Stimulated activated CD4-positive, alpha-beta T cell treated with anti-CD3 and anti-CD28 coated beads, TNF-alpha, amount 100 ng/mL, for 1 hour (primary cell): ENCODE measurements at regions not wholly inside any gene's neighbourhood (a gene's known extent, or its start where the extent isn't known, plus 50 kb on each side); places are given as distances from the start of the nearest gene placed in this dataset.

Source experiments
- DNase-seq, 3 donors: peaks; one replicate each; pipeline ENCODE4 v3.0.0-alpha.2; 2020; ENCODE audit warnings: low read depth in 3 of 3, low spot score in 1 of 3

DNA sequence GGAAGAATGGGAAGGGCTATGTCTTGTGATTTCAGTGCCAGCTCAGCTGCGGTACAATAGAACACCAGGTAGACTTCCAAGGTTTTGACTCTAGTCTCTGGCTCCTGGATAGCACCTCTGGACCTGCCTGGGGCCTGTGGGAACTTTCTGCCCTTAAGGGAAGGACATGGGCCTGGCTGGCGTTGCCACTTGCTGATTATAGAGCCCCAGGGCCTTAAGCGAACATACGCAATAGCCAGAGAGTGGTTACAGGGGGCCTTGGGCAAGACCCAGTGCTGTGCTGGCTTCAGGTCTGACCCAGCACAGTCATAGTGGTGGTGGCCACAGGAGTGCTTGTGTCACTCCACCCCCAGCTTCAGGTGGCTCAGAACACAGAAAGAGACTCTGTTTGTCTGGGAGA is 131.1 kb upstream of the COL21A1 start:
- no peak for DNase-seq

DNA sequence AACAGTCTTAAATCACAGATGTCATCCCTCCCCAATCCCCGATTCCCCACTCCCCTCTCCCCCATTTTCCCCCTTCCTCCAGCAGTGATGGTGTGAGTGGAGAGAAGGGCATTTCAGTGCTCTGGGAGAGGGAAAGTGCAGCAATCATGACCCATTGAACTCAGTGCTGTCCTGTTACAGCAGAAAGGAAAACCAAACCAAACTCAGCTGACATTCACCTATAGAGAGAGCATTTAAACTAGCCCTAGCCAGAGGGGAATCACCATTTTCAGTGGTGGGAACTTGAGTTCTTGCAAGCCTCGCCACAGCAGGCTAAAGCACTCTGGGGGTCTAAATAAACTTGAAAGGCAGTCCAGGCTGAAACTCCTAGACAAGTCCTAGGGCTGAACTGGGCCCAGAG is 129.9 kb upstream of the COL21A1 start:
- no peak for DNase-seq

DNA sequence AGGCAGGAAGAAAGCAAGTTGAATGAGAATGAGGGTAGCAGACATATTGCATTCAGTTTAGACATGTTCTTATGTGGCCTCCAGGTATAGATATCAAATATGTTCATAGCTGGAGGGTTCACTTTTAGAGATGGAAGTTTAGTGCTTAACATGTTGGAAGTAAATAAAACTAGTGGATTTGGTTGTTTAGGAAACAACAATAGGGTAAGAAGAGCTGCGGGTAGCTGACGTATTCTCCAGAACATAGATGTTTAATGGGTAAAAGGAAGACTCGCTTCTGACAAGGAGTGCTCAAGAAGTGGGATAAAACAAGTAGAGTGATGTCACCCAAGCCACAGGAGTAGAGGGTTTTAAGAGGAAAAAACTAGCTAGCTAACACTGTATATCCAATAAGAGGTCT is 128.4 kb upstream of the COL21A1 start:
- no peak for DNase-seq

DNA sequence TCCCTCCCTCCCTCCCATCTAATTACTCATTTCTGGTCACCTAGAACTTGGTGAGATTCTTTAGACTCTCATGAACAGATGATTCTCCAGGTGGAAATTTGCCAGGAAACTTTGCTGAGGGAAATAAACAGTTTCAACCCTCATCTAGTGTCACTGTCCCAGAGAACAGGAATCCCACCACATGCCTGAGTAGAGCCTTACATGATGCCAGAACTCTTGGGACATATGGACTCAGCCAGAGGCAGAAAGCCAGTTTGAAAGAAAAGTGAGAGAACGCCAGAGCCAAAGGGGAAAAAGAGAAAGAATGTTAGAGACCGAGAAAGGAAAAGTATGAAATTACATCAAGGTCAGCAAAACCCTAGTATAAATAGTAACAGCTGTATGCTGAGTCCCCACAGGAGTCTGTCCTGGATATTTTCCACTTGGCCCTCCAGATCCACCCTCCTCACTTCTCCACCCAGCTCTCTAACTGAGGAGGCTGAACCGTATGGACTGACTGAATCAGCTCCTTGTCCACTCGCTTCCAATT is 127.5 kb upstream of the COL21A1 start:
- no peak for DNase-seq

DNA sequence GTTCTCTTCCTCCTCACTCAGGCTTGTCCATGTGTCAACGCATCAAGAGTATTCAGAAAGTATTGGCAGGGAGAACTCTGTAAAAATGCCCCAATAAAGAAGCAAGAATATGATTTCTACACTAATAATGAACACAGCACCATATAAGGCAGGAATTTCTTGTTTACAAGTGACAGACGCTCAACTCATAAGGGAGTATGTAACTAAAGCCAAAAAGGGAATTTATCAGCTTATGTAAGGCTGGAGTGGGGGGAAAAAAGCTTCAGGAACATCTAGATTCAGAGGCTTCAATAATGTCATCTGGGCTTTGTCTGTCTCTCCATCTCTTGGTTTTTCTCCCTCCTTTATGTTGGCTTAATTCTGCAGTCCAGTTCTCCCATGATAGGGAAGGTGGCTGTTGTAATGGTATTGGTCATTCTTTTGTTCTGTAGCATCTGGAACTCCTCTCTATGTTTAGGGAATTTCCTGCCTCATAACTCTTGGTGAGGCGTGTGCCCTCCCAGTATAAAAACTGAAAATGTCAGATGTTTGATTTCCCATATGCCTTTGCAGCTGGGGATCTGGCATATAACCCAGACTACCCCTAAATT is 125.1 kb upstream of the COL21A1 start:
- no peak for DNase-seq

DNA sequence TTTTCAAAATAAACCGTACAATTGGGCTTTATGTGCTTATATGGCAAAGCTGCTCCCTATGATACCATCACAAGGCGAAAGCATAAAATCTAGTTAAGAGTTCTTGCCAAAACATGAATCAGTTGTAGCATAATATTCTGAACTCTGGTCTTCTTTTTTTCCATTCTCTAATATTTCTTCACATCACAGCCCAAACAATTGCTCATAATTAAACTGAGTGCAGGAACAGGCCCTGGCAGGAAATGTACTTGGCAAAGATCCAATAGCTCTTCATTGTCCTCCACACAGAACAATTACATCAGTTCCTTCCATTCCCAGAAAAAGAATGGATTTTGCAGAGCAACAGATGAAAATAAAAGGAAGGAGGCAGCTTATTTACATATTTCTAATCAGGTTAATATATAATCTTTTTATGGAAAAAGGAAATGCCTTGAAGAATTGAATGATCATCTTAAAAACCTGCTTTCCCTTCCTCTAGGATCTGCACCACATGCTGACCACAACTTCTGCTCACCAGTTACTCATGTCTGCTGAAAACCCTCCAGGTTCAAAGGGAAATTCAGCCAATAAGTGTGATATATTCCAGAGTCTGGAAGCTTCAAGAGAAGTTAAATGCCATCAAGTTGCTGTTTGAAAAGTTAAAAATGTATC is 123.3 kb upstream of the COL21A1 start:
- no peak for DNase-seq

DNA sequence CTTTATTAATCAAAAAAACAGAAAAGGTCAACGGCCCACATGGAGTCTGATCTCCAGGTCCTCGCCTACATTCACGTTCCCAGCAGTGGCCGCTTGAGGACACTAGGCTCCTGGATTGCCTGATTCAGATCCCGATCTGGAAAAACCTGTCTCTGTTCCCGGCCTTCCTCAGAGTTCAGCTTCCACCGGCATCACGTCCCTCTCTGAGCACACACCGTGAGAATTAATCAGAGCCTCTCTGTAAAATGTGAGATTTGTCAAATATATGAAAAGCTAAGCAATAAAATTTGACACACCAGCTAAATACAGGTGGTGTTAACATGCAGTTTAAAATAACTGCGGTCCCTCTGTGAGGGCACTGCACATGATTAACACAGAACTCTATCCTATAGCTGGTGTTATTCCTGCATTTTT is 122.8 kb upstream of the COL21A1 start:
- DNase-seq: no peak

DNA sequence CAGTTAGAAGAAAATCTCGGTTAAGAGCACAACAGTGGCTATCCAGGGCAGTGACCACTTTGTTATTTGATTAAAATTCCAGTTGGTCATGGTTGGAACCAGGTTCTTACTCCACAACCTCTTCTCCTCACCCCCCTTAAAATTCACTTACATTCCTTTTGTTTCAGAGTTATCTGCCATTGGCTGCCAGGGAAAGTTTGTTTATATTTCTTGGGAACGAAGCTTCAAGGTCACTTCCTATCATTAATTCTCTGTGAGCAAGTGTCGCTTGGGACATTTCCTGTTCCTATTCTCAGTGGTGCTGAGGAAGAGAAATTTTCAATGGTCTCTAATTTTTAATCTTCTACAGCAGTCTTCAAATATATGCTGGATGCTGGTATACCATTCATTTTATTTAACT is 121.1 kb upstream of the COL21A1 start:
- no peak for DNase-seq

DNA sequence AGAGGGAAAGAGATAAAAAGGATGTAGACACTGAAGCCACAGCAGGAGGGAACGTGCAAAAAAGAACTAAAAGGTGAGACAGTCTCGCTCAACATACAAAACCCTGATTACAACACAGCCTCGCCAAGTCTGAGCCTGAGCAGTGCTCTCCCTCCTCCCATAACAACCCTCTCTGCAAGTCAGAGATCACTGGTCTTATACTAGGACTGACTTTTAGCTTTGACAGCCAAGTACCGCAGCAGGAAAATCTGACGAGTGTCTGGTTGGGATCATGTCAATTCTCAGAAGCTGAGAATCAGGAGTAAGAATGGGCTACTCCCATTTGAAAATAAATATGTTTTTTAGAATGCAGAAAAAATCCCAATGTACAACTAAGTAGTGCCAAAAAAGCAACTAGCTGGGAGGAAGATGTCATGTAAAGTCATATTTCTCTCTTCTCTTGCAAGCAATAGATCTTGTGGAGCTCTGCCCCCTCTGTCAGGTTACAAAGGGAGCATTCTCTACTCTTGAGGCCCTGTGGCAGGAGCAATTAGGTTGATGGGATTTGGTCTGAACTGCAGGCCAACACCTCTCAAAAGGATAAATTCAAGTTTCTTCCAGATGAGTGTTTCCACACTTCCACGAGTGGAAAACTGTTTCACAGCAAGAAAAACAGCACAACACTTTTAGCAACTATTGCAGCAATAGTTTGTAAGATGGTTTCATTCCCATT is 118.9 kb upstream of the COL21A1 start:
- DNase-seq: no peak

DNA sequence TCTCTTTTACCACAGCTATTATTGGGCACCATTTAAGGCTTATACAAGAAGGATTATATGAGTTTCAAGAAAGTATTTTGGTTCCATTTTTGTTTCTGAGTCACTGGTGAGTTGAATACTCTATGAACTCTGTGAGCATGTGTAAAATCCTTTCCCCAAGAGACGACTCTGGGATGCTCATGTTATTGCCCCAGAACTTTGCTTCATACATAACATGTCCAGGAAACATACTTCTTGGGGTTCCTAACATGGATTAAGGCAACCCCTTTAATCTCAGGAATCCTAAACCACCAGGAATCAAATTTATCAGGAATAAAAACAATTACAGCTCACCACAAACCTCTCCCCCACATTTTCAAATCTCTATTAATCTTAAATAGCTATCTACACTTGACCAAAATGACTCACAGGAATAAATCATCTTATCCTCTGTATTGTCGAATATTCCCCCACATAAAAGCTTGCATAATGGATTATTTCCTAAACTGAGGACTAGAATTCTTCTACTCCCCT is 117.5 kb upstream of the COL21A1 start:
- no peak for DNase-seq

DNA sequence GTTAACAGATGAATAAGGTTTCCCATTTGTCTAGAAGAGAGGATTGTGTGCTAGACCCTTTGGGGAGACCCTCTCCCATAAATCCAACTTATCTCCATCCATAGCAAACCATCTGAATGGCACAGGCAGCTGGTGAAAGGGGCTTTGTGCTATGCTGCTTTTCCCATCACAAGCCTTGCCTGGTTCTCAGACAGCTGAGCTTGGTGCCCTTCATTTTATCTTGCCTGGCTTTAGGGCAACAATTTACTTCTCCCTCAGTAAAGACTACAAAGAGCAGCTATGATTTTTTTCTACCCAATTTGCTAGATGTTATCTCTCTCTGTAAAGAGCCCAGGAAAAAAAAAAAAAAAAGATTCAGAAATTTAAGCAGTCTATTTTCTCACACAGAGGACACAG is 117.0 kb upstream of the COL21A1 start:
- DNase-seq: no peak

DNA sequence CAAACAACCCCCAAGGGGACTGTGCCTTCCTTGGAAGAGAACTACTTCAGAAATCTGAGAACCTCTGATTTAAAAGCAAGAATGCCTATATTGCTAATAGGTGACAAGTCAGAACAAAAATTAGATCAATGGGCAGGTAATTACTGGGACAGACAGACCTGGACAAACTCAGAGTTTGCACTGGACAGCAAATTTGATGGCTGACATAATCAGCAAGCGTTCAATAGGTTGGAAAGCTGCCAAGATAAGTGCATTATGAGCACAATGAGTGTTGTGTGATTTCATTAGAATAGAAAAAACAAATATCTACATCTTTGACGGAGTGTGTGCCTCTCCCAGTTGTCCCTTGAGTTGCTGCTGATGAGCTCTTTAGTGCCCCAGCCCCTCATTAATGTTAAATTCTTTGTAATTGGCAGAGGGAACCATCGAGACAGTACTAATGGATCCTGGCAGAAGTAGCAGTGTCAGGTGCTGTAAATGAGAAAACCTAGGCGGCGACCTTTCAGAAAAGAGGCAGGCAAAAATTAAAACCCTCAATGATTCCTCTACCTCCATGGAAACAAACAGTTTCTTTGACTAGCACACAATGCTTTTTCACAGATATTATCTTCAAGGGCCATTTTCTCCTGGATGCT is 116.5 kb upstream of the COL21A1 start:
- no peak for DNase-seq

DNA sequence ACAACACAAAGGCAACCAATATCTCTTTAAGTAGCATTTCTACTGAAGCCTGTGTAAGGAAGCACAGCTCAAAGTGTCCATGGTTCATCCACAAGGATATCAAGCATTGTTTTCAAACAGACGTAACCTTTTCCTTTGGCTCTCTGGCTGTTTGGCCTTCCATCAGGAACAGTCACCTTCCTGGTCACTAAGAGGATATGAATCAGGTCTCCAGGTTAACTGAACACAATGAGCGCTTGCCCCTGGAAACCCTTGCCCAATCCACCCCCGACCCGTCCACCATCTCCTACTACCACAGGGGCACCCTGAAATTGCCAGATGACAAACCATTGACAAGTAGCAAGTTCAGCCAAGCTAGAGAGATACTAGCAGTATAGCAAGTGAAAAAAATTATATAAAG is 114.4 kb upstream of the COL21A1 start:
- DNase-seq: no peak

DNA sequence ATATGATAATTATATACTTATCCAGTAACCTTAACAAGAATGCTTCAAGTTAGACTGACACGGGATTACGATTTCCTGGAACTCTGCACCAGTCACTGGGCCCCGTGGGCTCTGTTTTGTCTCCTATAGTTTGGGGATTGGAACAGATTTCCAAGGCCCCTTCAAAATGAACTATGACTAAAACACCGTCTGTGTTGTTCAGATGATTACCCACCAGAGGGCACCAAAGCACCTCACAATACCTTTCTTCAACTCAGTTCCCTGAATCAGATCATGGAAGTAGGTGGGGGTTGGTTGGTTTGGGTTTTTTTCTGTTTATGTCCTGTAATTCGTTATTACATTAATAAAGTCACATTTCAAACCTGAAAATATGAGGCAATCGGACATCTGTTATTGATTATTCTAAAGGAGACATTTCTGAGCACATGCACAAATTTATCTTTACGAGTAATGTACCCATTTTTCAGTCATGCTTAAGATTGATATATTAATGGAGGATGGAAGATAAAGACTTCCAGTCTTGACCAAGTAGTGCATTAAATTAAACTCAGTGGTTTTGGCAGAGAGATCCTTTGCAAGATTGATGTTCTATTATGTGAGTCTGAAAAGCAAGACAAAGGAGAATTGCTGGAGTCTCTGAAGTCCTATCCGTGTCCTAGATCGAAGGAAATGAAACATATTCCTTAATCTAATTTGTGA is 112.0 kb upstream of the COL21A1 start:
- DNase-seq: peak; percentile 7 to 13 (median 10)

DNA sequence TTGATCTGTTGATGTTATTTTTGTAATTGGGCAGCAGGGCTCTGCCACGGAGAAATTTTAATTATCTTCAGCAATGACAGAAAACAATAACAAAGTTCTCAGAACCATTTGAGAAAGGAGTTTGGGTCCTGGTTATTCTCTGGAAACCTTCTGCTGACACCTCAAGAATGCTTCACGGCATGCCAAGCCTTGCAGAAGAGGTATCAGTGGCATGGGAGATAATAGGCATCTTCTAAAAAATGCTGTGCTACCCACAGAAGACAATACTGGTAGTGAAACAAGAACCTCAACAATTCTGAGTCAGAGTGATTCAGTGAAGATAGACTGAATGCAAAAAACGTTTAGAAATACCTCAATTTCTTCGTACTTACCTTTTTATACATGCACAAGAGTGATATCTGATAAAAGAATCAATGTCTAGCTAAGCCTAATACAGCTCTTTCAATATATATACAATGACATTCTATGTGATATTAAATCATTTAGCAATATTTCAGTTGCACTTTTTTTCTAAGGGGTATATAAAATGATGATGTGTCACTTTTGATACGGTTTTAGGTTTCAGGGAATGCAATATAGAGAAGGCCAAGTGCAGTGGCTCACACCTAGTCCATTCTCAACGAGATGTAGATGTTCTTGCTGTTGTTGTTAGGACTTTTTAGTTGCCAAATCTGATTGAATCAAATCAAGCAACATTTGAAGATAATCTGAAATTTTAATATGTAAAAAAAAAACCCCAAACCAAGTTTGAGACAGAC is 110.4 kb upstream of the COL21A1 start:
- no peak for DNase-seq

DNA sequence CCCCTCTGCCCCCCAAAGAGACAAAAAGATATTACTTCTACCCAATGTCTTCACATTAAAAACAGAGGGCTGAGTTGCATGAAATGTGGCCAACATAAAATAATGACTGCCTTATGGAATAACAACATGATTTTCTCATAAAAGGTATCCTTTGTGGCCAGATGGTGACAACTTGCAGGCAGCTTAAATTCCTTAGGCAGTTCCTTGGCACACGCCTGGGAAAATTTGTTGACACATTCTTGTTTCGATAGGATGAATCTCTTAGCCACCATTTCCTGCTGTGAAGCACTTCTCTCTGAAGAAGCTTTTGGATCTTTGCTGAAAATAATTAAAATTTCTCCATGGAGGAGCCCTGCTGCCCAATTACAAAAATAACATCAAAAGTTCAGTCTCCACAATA is 109.0 kb upstream of the COL21A1 start:
- no peak for DNase-seq

DNA sequence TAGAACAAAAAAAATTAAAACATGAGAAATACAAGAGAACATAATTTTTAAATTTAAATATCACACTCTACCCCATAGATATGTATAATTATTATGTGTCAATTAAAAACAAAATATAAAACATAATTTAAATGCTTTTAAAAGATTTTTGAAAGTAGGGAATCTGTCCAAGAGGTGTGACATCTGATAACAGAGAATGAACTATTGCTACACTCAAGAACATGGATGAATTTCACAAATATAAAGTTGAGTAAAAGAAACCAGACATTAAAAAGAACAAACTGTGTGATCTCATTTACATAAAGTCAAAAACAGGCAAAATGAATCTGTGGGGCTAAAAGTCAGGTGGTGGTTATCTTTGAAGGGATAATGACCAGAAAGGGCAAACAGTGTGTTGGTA is 106.5 kb upstream of the COL21A1 start:
- DNase-seq: no peak

DNA sequence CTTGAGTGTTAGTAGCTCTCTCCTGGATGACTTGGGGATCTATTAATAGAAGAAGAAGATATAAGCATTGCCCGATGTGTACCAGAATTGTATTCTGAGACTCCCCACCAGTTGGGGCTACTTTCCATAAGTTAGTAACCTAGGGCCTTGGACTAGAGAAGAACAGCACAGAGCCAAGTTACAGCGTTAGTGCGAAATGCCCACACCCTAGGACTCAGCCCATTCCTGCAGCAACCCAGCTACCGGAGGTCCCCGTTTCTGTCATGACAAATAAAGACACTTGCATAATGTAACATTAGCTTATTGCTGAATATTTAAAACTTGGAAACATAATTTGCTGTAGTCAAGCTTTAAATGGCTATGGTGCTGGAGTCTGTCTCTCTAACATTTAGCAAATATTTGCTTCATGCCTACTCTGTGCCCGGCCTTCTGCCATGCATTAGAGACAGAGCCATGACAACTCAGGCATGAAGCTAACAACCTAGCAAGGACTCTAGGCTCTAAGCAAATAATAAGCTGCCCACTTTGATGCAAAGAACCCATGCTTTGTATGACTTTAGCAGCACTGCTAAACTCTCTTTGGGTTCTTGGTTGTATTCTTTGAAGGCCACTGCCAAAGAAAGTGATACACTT is 103.4 kb upstream of the COL21A1 start:
- DNase-seq: no peak

DNA sequence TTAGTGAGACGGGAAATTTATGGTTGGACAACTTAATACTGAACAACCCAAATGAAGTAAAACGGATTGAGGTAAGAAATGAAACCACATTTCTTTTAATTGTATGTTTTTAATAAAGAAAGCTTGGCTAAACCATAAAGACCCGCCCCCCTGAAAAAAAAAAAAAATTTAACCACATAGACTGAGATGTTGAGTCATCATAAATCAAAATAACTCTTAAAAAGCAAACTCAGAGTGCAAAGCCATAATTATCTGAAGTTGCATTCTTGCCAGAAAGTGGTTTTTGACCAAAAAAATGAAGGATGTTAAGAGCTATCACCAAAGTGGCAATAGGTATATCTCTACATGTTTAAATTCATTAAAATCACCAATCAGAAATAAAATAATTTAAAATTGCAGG is 101.8 kb upstream of the COL21A1 start:
- DNase-seq: no peak

DNA sequence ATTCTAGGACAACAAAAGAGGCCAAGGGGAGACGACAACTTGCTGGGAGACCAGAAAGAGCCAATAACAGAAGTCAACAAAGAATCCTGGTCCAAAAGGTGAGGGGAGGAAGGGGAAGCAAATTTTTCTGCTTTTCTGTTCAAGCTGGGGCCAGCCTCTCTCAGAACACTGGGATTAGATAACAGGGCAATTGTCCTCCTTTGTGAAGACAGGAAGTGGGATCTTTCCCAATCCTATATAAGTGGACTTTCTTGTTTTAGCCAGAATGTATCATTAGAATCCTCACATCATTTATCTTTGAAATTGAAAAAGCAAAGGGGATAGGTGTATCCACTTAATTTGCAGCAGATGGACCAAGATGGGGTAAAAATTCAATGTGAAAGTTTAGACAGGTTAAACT is 101.2 kb upstream of the COL21A1 start:
- DNase-seq: no peak
